SK-N-MC (cell line): ENCODE measurements at regions not wholly inside any gene's neighbourhood (a gene's known extent, or its start where the extent isn't known, plus 50 kb on each side); places are given as distances from the start of the nearest gene placed in this dataset.

Experiments
- DNase-seq: peaks from one replicate; pipeline ENCODE4 v3.0.0-alpha.2; 2011; ENCODE audit warnings: low read depth, low spot score
- H3K27ac ChIP-seq: fragments of 200-600 bp; sonication (generic); 2 replicates; pipeline ENCODE4 v1.5.1; 2016; ENCODE audit warnings: mixed run types
- H3K36me3 ChIP-seq: fragments of 200-600 bp; sonication (generic); 2 replicates; pipeline ENCODE4 v1.6.1; 2017; ENCODE audit warnings: antibody characterized with exemption, low read length, mixed read lengths; ENCODE audit not compliant: insufficient read depth
- H3K4me3 ChIP-seq: fragments of 200-600 bp; sonication (generic); 2 replicates; pipeline ENCODE4 v1.5.1; 2016
- H3K9ac ChIP-seq: fragments of 200-600 bp; sonication (generic); 2 replicates; pipeline ENCODE4 v1.8.0; 2017; ENCODE audit warnings: mixed run types, mixed read lengths; ENCODE audit not compliant: insufficient read length
- H3K9me3 ChIP-seq: fragments of 200-600 bp; sonication (generic); 2 replicates; pipeline ENCODE4 v1.6.1; 2017; ENCODE audit warnings: low read depth, mild to moderate bottlenecking, antibody characterized with exemption, low read length, moderate library complexity, mixed read lengths
- EZH2 ChIP-seq: fragments of 200-600 bp; sonication (generic); IDR thresholded peaks from one replicate; pipeline ENCODE4 v1.6.1; 2017; ENCODE audit warnings: antibody characterized with exemption
- FOXP2 ChIP-seq: optimal IDR thresholded peaks from 2 replicates; pipeline ENCODE3; 2011; ENCODE audit warnings: mild to moderate bottlenecking, moderate library complexity; ENCODE audit not compliant: insufficient read depth; ENCODE audit errors: extremely low read length, control extremely low read depth
- POLR2AphosphoS5 ChIP-seq: IDR thresholded peaks from 2 replicates; pipeline ENCODE4 v1.6.1; 2012; ENCODE audit warnings: mild to moderate bottlenecking, low read depth, low read length, borderline replicate concordance

DNA sequence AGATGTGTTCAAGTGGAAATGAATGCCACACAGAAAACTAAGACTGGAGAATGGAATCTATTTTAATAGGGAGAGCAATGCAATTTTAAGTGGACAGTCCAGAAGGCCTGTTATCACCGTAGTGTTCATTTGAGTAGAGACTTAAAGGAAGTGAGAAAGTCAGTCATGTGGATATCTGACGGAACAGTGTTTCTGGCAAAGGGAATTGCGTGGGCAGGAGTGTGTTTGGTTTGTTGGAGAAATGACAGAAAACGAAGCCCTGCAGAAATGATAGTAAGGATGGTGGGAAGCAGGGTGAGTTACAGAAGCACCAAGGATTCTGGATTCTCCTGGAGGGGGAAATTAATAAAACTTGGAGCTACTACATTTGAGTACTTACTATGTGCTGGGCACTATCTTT lies 776.6 kb downstream of the MED13L start:
- Histone ChIP-seq H3K4me3 (no peak overlapping the region), H3K27ac (no peak overlapping the region), H3K36me3 (no peaks in the 10 kb centered on the region), H3K9ac (no peak overlapping the region), H3K9me3 (no peaks in the 10 kb centered on the region)
- DNase-seq = no peak
- no peak for TF ChIP-seq EZH2
- no peak for TF ChIP-seq POLR2AphosphoS5
- no peak for TF ChIP-seq FOXP2

DNA sequence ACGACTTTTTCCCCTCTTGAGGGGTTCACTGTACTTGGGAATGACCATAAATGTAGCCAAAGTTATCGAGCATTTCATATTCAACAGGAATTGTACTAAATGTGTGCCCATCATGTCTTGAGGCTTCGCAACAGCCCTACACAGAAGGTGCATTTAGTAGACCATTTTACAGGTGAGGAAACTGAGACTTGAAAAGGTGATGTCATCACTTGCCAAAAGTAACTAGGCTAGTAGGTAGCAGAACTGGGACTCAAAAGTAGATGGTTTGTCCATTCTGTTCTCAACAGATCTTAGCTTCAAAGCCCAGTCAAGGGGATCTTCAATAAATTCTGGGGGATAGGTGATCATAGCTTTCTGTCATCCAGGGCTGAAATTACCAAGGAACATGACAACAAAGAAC lies 782.2 kb downstream of the MED13L start:
- TF ChIP-seq FOXP2 (no peak), EZH2 (no peak), POLR2AphosphoS5 (no peak)

DNA sequence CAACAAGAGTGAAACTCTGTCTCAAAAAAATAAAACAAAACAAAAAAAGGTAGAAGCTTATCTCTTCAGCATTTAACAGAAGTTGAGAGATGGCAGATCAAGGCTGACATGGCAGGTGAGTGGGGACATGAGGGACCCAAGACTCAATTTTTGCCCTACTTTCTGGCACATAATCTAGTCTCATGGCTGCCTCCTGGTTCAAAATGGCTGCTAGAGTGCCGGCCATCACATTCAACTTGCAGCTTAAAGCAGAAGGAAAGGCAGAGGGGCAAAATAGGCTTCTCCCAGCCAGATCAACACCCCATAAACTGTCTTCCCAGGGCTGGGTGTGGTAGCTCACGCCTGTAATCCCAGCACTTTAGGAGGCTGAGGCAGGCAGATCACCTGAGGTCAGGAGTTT lies 784.9 kb downstream of the MED13L start:
- Histone ChIP-seq H3K27ac (no peak overlapping the region), H3K9me3 (no peaks in the 10 kb centered on the region), H3K36me3 (no peaks in the 10 kb centered on the region), H3K4me3 (no peak overlapping the region), H3K9ac (no peak overlapping the region)
- DNase-seq = no peak
- no peak for TF ChIP-seq POLR2AphosphoS5

More for the DNA sequence above, 782.2 kb downstream of the MED13L start:
- H3K9ac ChIP-seq = no peak overlapping the region
- H3K9me3 ChIP-seq = no peaks in the 10 kb centered on the region
- no peak for DNase-seq
- H3K27ac ChIP-seq = no peak overlapping the region
- no peak overlapping the region for H3K4me3 ChIP-seq
- H3K36me3 ChIP-seq = no peaks in the 10 kb centered on the region

DNA sequence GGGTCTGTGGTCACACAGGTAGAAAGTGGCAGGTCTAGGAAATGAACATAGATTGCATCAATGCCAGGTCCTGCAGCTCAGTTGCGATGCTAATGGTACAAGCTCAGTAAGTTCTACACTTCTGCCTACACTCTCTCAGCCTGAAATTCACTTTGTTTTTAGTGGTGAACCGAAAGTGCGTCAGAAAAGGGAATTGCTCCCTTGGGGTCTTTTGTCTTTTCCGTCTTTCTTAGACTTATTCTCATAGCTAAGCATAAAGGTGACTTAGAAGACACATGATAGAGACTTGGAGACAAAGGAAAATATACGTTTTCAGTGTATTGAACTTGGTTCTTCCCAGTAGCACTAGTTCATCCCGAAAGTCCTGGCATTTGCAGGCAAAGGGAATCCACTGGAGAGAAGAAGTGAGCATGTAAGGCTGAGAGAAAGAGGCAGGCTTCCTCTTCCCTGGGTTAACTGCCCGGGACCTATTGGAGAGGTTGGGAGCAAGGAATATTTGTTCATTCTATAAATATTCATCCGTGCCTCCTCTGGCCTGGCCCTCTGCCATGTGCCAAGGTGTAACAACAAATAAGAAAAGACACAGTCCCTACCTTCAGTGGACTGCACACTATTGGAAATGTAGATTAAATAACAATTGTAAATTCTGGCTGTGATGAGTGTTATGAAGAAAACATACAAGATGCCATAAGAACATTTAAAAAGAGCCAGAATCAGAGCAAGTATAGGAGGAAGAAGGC lies 785.8 kb downstream of the MED13L start:
- DNase-seq = no peak
- Histone ChIP-seq H3K9ac (no peak overlapping the region), H3K27ac (no peak overlapping the region), H3K36me3 (no peaks in the 10 kb centered on the region), H3K9me3 (no peaks in the 10 kb centered on the region), H3K4me3 (no peak overlapping the region)
- TF ChIP-seq EZH2 = no peak
- TF ChIP-seq POLR2AphosphoS5 = no peak
- TF ChIP-seq FOXP2 = no peak

DNA sequence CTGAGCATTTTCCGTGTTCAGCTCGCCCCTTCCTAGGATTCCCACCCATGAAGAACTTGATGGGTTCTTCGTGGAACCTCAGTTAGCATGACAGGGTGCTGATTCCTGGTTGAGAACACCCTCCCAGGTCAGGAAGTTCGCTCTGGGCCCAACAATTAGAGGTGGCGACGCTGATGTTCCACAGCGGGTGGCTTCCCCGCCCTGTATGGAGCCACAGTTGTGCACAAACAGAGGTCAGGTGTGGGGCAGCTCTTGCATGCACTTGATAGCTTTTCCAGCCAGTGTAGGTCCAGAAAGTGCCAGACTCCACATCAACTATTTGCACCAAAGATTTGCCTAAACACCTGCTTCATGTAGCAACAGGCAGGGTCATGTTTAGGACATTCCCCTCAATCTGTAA lies 788.2 kb downstream of the MED13L start:
- H3K9me3 ChIP-seq = no peaks in the 10 kb centered on the region
- no peak for TF ChIP-seq POLR2AphosphoS5
- no peak for TF ChIP-seq EZH2
- TF ChIP-seq FOXP2 = no peak
- no peaks in the 10 kb centered on the region for H3K36me3 ChIP-seq
- no peak overlapping the region for H3K9ac ChIP-seq
- no peak for DNase-seq
- H3K4me3 ChIP-seq = no peak overlapping the region
- H3K27ac ChIP-seq = no peak overlapping the region

DNA sequence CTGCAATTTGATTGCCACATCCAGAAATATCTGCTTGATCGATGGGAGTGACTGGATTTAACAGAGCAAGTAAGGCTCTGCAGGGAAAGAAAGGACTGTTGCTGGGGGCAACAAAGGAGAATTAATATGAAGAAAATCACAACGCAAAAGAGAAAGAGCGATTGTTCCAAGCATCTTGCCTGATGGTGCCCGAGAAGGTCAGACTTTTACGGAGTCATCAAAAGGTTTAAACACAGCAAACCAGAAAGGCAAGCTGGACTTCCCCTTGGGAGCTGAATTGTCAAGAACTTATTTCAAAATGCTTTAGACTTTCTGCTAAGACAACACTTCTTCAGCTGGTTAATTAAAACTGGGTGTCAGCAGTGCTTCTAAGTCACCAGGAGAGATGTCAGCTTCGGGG lies 791.5 kb downstream of the MED13L start:
- no peak for DNase-seq
- H3K4me3 ChIP-seq = no peak overlapping the region

DNA sequence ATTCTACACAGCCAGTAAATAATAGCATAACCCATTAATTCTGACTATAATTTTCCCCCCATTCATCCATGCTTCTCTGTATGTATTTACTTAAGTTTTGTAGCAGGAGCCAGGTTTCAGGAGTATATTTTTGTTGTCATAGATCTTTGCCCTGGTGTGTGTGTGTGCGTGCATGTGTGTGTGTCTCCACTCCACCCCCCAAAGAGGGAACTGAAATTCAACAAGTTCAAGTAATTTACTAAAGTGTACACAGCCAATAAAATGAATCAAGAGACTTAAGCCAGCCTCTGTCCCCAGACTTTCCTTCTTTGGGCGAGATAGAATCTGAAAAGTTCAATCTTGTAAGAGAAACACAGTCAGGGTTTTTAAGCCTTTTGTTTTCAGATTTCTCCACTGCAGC lies 792.0 kb downstream of the MED13L start:
- no peak for DNase-seq
- Histone ChIP-seq H3K36me3 (no peaks in the 10 kb centered on the region), H3K4me3 (no peak overlapping the region), H3K9ac (no peak overlapping the region), H3K9me3 (no peaks in the 10 kb centered on the region), H3K27ac (no peak overlapping the region)
- no peak for TF ChIP-seq POLR2AphosphoS5
- no peak for TF ChIP-seq EZH2
- TF ChIP-seq FOXP2 = no peak

More for the DNA sequence above, 791.5 kb downstream of the MED13L start:
- H3K27ac ChIP-seq = no peak overlapping the region
- no peak for TF ChIP-seq POLR2AphosphoS5
- no peak for TF ChIP-seq EZH2
- no peak for TF ChIP-seq FOXP2
- H3K9ac ChIP-seq = no peak overlapping the region
- no peaks in the 10 kb centered on the region for H3K36me3 ChIP-seq
- H3K9me3 ChIP-seq = no peaks in the 10 kb centered on the region

DNA sequence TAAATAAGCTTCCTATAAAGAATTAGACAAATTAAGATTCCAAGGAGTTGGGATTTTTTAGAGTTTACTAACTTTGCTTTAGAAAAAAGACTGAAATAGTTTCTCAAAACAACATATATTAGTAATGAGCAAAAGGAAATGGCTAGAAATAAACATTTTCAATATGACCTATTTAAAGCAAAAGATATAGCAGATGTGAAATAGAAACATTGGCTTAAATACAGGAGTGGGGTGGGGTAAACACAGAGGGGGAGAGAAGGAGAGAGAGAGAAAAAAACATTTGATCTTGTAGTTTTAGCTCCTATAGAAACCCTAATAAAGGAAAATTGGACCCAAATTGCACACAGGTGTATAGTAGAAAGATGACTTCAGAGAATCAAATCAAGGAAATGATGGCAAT lies 794.5 kb downstream of the MED13L start:
- Histone ChIP-seq H3K4me3 (no peak overlapping the region), H3K9ac (no peak overlapping the region), H3K9me3 (no peaks in the 10 kb centered on the region), H3K27ac (no peak overlapping the region), H3K36me3 (no peaks in the 10 kb centered on the region)
- TF ChIP-seq POLR2AphosphoS5 (no peak), EZH2 (no peak), FOXP2 (no peak)
- no peak for DNase-seq

DNA sequence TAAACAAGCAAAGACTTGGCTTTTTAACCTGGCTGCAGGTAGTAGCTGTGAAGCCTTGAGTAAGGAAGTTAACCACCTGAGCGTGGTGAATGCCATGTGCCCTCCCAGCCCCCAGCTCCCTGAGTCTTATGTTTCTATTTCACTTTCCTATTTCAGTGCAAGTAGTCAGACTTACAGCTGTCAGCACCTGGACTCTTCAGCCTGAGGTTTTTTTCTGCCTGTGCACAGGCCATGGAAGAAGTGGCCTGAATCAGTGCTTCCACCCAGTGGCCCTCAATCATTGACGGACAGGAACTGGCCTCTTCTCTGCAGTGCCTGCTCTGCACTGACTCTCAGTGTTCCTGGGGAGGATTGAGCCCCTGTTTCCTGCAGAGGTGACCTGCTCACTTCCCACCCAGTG lies 796.4 kb downstream of the MED13L start:
- no peak for DNase-seq

More for the DNA sequence above, 796.4 kb downstream of the MED13L start:
- no peak overlapping the region for H3K9ac ChIP-seq
- H3K4me3 ChIP-seq = no peak overlapping the region
- TF ChIP-seq POLR2AphosphoS5 = no peak
- no peaks in the 10 kb centered on the region for H3K36me3 ChIP-seq
- no peaks in the 10 kb centered on the region for H3K9me3 ChIP-seq
- no peak overlapping the region for H3K27ac ChIP-seq
